Glomerular endothelial cell (primary cell): ENCODE measurements at regions not wholly inside any gene's neighbourhood (a gene's known extent, or its start where the extent isn't known, plus 50 kb on each side); places are given as distances from the start of the nearest gene placed in this dataset.
"Not testable (repeated sequence)": the region's sequence is repeated elsewhere in the genome, so short reads cannot be mapped to it uniquely, and the experiment has no call there.

Source experiments
- DNase-seq: peaks from one replicate; pipeline ENCODE4 v3.0.0-alpha.2; 2011; ENCODE audit warnings: low read depth, low spot score; ENCODE audit errors: extremely low read depth

DNA sequence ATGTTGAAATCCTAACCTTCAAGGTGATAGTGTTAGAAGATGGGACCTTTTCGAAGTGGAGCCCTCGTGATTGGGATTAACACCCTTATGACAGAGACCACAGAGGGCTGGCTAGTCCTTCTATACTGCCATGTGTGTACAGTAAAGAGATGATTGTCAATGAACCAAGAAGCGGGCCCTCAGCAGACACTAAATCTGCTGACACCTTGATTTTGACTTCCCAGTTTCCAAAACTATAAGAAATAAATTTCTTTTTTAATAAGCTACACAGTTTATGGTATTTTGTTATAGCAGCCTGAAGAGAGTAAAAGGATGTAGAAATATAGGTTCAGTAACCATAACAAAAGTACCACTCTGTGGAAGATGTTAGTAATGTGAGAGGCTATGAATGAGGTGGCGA is 419.0 kb upstream of the NUDT12 start:
- DNase-seq, result no peak

- no peak for DNase-seq
Measured at GRCh38 chr5:103973669-103974068, 411.1 kb upstream of the NUDT12 start.

DNA sequence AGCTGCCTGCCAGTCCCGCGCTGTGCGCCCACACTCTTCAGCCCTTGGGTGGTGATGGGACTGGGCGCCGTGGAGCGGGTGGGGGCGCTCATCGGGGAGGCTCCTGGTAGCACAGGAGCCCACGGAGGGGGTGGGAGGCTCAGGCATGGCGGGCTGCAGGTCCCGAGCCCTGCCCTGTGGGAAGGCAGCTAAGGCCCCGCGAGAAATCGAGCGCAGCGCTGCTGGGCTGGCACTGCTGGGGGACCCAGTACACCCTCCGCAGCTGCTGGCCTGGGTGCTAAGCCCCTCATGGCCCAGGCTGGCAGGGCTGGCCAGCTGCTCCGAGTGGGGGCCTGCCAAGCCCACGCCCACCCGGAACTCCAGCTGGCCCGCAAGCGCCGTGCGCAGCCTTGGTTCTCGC is 403.7 kb upstream of the NUDT12 start:
- not testable (repeated sequence) for DNase-seq

- DNase-seq, result no peak
Measured at GRCh38 chr5:103962023-103962422, 399.4 kb upstream of the NUDT12 start.

- no peak for DNase-seq
Measured at GRCh38 chr5:103953601-103954382, 391.2 kb upstream of the NUDT12 start.

- no peak for DNase-seq
Measured at GRCh38 chr5:103951776-103952175, 389.2 kb upstream of the NUDT12 start.

DNA sequence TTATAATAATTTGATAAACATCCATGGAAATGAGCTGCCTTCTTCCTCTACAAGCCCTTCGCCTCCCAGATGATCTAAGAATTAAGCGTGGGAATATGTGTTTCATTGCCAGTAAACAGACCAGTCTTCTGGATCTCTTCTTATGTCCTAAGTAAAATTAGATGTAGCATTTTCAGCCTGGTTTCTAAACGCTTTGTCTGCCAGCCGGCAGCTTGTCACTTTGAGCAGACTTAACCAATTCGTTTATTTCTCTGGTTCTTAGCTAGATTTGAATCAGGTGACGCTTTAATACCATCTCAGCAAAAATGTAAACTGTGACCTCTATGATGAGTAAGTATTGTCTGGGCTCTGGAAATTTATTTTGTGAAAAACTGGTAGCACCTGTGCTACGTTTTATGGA is 380.6 kb upstream of the NUDT12 start:
- no peak for DNase-seq

GRCh38 chr5:103942587-103943186 is 380.1 kb upstream of the NUDT12 start:
- no peak for DNase-seq

- DNase-seq, result no peak
Measured at GRCh38 chr5:103941596-103941995, 379.0 kb upstream of the NUDT12 start.

GRCh38 chr5:103938146-103938695 is 375.6 kb upstream of the NUDT12 start:
- DNase-seq, result no peak

GRCh38 chr5:103929338-103930013 is 366.9 kb upstream of the NUDT12 start:
- DNase-seq, result no peak

- DNase-seq, result no peak
Measured at GRCh38 chr5:103927739-103928138, 365.1 kb upstream of the NUDT12 start.

DNA sequence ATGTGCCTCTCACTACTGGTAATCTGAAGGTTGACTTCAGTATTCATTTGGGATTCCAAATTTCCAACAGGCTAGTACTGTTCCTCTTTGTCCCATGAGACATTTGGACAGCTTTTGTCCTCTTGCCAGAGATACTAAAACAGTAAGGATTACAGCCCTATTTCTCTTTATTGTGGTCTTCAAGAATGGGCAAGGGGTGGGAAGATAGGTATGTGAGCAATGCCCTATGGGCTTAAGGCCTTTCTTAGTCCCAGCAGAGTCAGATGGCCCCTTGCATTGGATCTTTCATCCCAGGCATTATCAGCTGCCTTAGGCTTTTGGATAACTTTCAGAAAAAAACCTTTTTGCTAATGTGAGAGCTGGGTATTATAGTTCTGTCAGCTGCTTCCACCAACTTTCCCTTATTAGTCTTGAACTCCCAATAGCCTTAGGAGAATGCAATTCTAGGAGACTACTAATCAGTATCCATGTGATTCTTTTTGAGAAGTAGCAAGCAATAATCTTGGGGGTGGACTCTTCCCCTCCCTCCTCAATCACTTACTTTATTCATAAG is 361.1 kb upstream of the NUDT12 start:
- no peak for DNase-seq

DNA sequence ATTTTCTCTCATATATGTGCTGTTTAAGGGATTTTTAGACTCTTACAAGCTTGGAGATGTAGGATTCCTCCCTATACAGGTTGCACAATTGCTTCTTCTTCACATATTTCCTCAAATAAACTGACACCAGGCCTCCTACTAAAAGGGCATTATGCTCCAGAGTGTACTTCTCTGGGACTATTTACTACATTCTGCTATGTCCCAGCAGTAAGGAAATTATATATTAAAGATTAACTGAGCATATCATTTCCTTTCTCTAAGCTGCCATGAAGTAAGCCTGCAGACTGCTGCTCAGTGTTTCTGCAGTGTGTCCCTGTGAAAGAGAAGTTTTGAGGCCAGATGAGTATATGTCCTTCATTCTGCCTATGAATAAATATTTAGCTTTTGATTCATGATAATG is 356.9 kb upstream of the NUDT12 start:
- no peak for DNase-seq

DNA sequence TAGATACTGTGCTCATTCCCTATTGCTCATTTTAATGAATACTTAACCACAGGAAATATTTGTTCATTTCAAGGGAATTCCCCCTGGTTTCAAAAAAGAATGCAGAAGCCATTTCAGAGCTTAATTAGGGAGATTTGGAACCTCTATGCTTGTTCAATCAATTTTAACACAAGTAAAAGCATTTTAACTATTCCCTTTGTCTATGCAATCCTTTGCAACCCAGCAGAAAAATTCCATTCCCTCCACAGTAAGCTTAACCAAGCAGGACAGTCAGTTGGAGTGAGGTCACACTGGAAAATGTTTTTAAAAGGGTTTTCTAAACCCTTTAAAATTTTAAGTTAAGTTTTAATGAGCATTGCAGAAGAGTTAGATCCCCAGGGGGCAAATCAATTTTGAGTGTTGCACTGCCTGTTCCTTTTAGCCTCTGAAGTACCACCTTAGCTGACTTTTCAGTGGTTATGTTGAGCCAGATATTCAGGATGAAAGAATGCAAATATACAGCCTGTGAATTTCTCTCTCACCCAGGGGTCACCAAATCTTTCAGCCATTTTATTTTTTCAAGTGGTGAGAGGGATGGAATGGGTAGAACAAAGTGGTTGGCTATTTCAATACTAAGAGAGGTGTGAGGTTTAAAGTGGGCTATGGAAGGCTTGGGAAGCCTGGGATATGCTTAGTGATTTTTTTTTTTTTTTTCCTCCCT is 356.2 kb upstream of the NUDT12 start:
- no peak for DNase-seq

DNA sequence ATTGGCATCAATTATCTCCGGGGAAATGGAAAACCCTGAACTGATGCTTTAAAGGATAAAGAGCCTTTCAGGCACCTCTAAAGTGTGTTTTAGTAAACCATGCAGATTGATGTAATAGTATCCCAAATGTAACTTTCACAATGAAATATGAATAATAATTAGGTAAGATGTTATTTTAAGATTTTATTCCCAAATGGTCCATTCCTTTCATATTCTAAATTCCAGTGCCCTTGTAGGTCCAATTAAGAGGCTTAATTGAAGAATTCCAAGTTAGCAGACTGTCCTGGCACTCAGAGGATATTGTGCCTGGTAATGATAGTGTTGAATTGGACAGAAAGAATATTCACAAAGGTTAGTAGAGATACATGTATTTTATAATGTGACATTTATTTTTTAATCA is 352.5 kb upstream of the NUDT12 start:
- DNase-seq, result no peak

GRCh38 chr5:103910786-103911185 is 348.2 kb upstream of the NUDT12 start:
- DNase-seq, result no peak

DNA sequence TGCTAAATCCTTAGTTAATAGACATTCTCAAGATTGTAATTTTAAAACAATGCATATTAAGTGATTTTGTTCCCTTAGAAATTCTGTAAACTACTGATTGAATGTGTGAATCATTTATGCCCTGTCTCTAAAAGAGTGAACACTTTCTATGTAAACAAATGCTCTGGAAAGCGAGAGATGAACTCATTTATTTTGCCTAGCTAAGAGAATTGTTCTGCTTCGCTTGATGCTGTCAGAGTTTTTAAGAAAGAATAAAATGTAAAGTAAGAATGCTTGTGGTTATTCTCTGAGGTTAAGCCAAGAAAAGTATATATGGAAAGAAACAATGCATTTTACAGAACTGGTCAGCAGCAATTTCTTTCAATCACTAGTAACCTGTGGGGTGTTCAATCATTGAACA is 347.4 kb upstream of the NUDT12 start:
- no peak for DNase-seq

DNA sequence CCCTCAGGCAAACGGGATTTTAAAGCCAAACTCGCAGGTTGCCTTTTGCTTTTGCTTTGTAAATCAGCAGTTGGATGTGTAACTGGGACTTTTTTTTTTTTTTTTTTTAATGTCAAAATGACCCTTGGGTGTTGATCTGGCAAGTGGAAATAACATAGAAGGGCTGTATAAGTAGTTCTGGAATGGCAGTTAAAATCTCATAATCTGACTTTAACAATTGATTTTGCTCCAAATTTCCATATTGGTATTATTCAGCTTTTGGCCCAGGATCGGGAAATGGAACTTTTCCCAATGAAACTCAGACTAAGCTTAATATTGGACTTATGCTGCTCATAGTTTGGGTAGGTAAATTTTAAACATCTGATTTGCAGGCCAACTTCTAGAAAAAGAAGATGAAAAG is 346.8 kb upstream of the NUDT12 start:
- DNase-seq, result no peak

DNA sequence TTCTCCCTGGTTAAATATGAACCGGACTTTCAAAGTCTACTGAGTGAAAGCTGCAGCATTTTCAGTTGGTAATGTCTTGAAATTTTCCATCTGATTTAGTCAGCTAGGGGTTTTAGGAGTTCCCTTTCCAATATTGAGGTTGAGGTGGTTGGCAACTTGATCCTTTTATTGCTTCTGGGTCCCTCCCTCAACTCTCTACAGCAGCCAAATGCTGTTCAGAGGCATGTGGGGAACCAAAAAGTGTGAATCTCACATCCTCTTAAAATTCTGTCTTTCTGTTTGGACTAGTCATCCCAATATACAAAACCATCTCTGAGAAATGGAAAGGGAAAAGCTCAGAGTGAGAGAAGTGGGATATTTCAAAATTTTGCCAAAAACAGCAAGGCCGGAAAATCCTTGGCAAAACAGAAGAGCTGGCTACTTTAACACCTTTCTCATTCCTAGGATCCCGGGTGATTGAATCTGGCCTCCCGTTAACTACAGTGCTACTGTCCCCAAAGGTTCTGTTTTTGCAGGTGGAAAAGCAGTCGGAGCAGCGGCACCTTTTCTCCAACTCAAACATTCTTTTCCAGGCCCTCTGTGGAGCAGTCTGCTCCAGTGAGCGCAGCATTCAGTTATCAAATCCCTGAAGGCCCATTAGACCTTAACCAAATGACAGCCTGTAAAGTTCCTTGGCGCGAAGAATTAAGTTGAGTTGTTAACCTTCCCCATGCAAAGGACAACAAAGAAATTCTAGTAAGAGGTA is 345.9 kb upstream of the NUDT12 start:
- no peak for DNase-seq
